ENCODE measurements at regions not wholly inside any gene's neighbourhood (a gene's known extent, or its start where the extent isn't known, plus 50 kb on each side); places are given as distances from the start of the nearest gene placed in this dataset.

GRCh38 chr3:72573051-72573450 lies 275.2 kb downstream of the SHQ1 start:
- Histone ChIP-seq H3K27me3 (ENCODE audit: control insufficient read depth, insufficient read depth, low read length) (no peaks in the 10 kb centered on the region), H3K27ac (ENCODE audit: low read length) (no peak overlapping the region), H3K4me1 (ENCODE audit: control insufficient read depth, insufficient read depth, low read length) (no peaks in the 10 kb centered on the region), H3K9me3 (ENCODE audit: control insufficient read depth, insufficient read depth, low read depth, low read length) (no peaks in the 10 kb centered on the region), H3K4me3 (ENCODE audit: low read depth in 2 of 2, low read length in 2 of 2) (no peak overlapping the region), H3K36me3 (ENCODE audit: control insufficient read depth, insufficient read depth, low read length) (no peaks in the 10 kb centered on the region)
- ATAC-seq (no peak), DNase-seq (ENCODE audit: low read depth, low spot score) (no peak)
- no TSS peak for BruUV-seq (replicated peaks)
- ChIA-PET CTCF (no interaction called here), POLR2A (no interaction called here)
- in situ Hi-C loops (cut with HindIII; ENCODE audit: low pct_unique_long_range_greater_than_20kb, low sequenced_read_pairs) (no loop called here), intact Hi-C loops (cut with micrococcal nuclease; ENCODE audit: unreplicated experiment) (no loop called here)
- TF ChIP-seq TCF7L2 (IDR thresholded peaks at IDR 0.05; ENCODE audit: low read depth, low read length) = no peak
- no peak for TF ChIP-seq POLR2AphosphoS5 (IDR thresholded peaks at IDR 0.05; ENCODE audit: low read depth, low read length)
- TF ChIP-seq CTCF (IDR thresholded peaks at IDR 0.05) = no peak
- TF ChIP-seq REST (IDR thresholded peaks at IDR 0.05; ENCODE audit: insufficient read depth in 1 of 2, low read depth in 2 of 2, low read length in 1 of 2) = no peak
- TF ChIP-seq SIN3A (IDR thresholded peaks at IDR 0.05; ENCODE audit: borderline replicate concordance, insufficient read depth, low read depth, low read length) = no peak

- no peaks in the 10 kb centered on the region for H3K27me3 ChIP-seq (ENCODE audit: control insufficient read depth, insufficient read depth, low read length)
- in situ Hi-C loops (cut with HindIII; ENCODE audit: low pct_unique_long_range_greater_than_20kb, low sequenced_read_pairs) (no loop called here), intact Hi-C loops (cut with micrococcal nuclease; ENCODE audit: unreplicated experiment) (no loop called here)
- POLR2A ChIA-PET = no interaction called here
- H3K36me3 ChIP-seq (ENCODE audit: control insufficient read depth, insufficient read depth, low read length) = no peaks in the 10 kb centered on the region
- CTCF ChIA-PET = no interaction called here
- no peaks in the 10 kb centered on the region for H3K9me3 ChIP-seq (ENCODE audit: control insufficient read depth, insufficient read depth, low read depth, low read length)
- TF ChIP-seq SIN3A (IDR thresholded peaks at IDR 0.05; ENCODE audit: borderline replicate concordance, insufficient read depth, low read depth, low read length) (no peak), TCF7L2 (IDR thresholded peaks at IDR 0.05; ENCODE audit: low read depth, low read length) (no peak), CTCF (IDR thresholded peaks at IDR 0.05) (no peak), REST (IDR thresholded peaks at IDR 0.05; ENCODE audit: insufficient read depth in 1 of 2, low read depth in 2 of 2, low read length in 1 of 2) (no peak), POLR2AphosphoS5 (IDR thresholded peaks at IDR 0.05; ENCODE audit: low read depth, low read length) (no peak)
- H3K4me1 ChIP-seq (ENCODE audit: control insufficient read depth, insufficient read depth, low read length) = no peaks in the 10 kb centered on the region
- DNase-seq (ENCODE audit: low read depth, low spot score) (no peak), ATAC-seq (no peak)
- no TSS peak for BruUV-seq (replicated peaks)
- no peak overlapping the region for H3K4me3 ChIP-seq (ENCODE audit: low read depth in 2 of 2, low read length in 2 of 2)
- no peak overlapping the region for H3K27ac ChIP-seq (ENCODE audit: low read length)
These were observed 275.7 kb downstream of the SHQ1 start for GRCh38 chr3:72572489-72573007.
